Neural cell (in vitro differentiated cells): ENCODE measurements at regions not wholly inside any gene's neighbourhood (a gene's known extent, or its start where the extent isn't known, plus 50 kb on each side); places are given as distances from the start of the nearest gene placed in this dataset.

ENCODE experiments used
- H2AFZ ChIP-seq: fragments of 200-600, 300-800 bp; sonication (generic), shearing (Covaris generic); 2 replicates; pipeline ENCODE4 v1.6.0; 2014; ENCODE audit warnings: low read depth, mild to moderate bottlenecking, antibody characterized with exemption, low read length, moderate library complexity
- H3F3A ChIP-seq: fragments of 200-600 bp; shearing (Covaris generic); 2 replicates; pipeline ENCODE4 v1.6.1; 2016; ENCODE audit warnings: mild to moderate bottlenecking, moderate library complexity, mixed read lengths, antibody characterized with exemption, low read length; ENCODE audit not compliant: insufficient read depth, poor library complexity, severe bottlenecking
- H3K27ac ChIP-seq: fragments of 200-600, 300-800 bp; sonication (generic), shearing (Covaris generic); 2 replicates; pipeline ENCODE4 v1.5.1; 2014; ENCODE audit warnings: mild to moderate bottlenecking, low read length, moderate library complexity
- H3K27me3 ChIP-seq: fragments of 300-800, 200-600 bp; sonication (generic), shearing (Covaris generic); 2 replicates; pipeline ENCODE4 v1.6.0; 2014; ENCODE audit warnings: mild to moderate bottlenecking, low read depth, low read length, moderate library complexity; ENCODE audit not compliant: insufficient read depth
- H3K36me3 ChIP-seq: fragments of 300-800, 200-600 bp; sonication (generic), shearing (Covaris generic); 2 replicates; pipeline ENCODE4 v1.5.1; 2014; ENCODE audit warnings: mild to moderate bottlenecking, antibody characterized with exemption, low read length, moderate library complexity; ENCODE audit not compliant: insufficient read depth
- H3K4me2 ChIP-seq: fragments of 300-800, 200-600 bp; sonication (generic), shearing (Covaris generic); 2 replicates; pipeline ENCODE4 v1.6.0; 2014; ENCODE audit warnings: mild to moderate bottlenecking, low read length
- H3K4me3 ChIP-seq: fragments of 300-800, 200-600 bp; sonication (generic), shearing (Covaris generic); 2 replicates; pipeline ENCODE4 v1.5.1; 2014; ENCODE audit warnings: mild to moderate bottlenecking, low read length, moderate library complexity
- H3K79me2 ChIP-seq: fragments of 200-600 bp; shearing (Covaris generic); replicated peaks from 2 replicates; pipeline ENCODE4 v1.6.0; 2014; ENCODE audit warnings: mild to moderate bottlenecking, low read length, moderate library complexity; ENCODE audit not compliant: insufficient read depth
- H3K9ac ChIP-seq: fragments of 300-800, 200-600 bp; sonication (generic), shearing (Covaris generic); 2 replicates; pipeline ENCODE4 v1.6.1; 2016; ENCODE audit warnings: mild to moderate bottlenecking, low read length, mixed read lengths
- H3K9me2 ChIP-seq: fragments of 200-600 bp; shearing (Covaris generic); 2 replicates; pipeline ENCODE4 v1.6.1; 2016; ENCODE audit warnings: mild to moderate bottlenecking, low read length, mixed read lengths; ENCODE audit not compliant: insufficient read depth
- H3K9me3 ChIP-seq: fragments of 200-600, 300-800 bp; sonication (generic), shearing (Covaris generic); 2 replicates; pipeline ENCODE4 v1.6.1; 2016; ENCODE audit warnings: mild to moderate bottlenecking, mixed run types, low read length, moderate library complexity, mixed read lengths
- H4K20me1 ChIP-seq: fragments of 200-600 bp; shearing (Covaris generic); 2 replicates; pipeline ENCODE4 v1.6.1; 2016; ENCODE audit warnings: mild to moderate bottlenecking, mixed run types; ENCODE audit not compliant: insufficient read depth
- EP300 ChIP-seq: fragments of 450-650 bp; conservative IDR thresholded peaks from 2 replicates; pipeline ENCODE4 v1.6.1; 2014; ENCODE audit warnings: antibody characterized with exemption, mild to moderate bottlenecking, moderate library complexity; ENCODE audit not compliant: poor library complexity, severe bottlenecking
- EZH2 ChIP-seq: fragments of 200-600, 300-800 bp; shearing (Covaris generic), sonication (generic); IDR thresholded peaks from 2 replicates; pipeline ENCODE4 v1.6.1; 2014; ENCODE audit warnings: antibody characterized with exemption, low read length, borderline replicate concordance, mild to moderate bottlenecking; ENCODE audit not compliant: insufficient read depth, poor library complexity, severe bottlenecking
- MXI1 ChIP-seq: fragments of 450-650 bp; conservative IDR thresholded peaks from 2 replicates; pipeline ENCODE4 v1.6.1; 2014; ENCODE audit warnings: antibody characterized with exemption, mild to moderate bottlenecking; ENCODE audit not compliant: poor library complexity, severe bottlenecking
- POLR2AphosphoS5 ChIP-seq: IDR thresholded peaks from 2 replicates; pipeline ENCODE4 v1.6.1; 2012
- RAD21 ChIP-seq: fragments of 450-650 bp; conservative IDR thresholded peaks from 2 replicates; pipeline ENCODE4 v1.6.1; 2014; ENCODE audit warnings: antibody characterized with exemption, mild to moderate bottlenecking, moderate library complexity
- SMC3 ChIP-seq: fragments of 450-650 bp; conservative IDR thresholded peaks from 2 replicates; pipeline ENCODE4 v1.6.1; 2014; ENCODE audit warnings: antibody characterized with exemption, mild to moderate bottlenecking, moderate library complexity; ENCODE audit not compliant: poor library complexity
- TAF1 ChIP-seq: IDR thresholded peaks from 2 replicates; pipeline ENCODE4 v1.6.1; 2012; ENCODE audit warnings: low read depth
- TF ChIP-seq, protein P1 (sequence below): fragments of 450-650 bp; IDR thresholded peaks from 2 replicates; pipeline ENCODE4 v1.5.1; 2014; ENCODE audit warnings: antibody characterized with exemption, mild to moderate bottlenecking, moderate library complexity; ENCODE audit not compliant: poor library complexity, severe bottlenecking
- TF ChIP-seq, protein P2 (sequence below): IDR thresholded peaks from 2 replicates; pipeline ENCODE4 v1.6.1; 2012; ENCODE audit warnings: borderline replicate concordance

DNA sequence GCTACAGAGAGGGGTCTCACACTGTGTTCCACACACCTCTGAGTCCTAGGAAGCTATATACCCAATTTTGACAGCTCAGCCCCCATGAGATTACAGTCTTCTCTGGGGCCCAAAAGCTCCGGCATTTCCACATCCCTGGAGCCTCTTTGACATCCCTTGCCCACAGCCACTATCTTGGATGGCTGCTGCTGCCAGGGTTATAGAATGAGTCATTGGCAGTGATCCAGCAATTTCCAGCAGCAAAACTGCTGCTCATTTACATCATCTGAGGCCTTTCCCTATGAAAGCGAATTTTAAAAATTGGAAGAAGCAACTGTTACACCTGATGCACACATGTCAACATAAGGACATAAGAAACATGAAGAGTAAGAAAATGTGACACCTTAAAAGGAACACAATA, 590.7 kb downstream of the MEI4 start:
- no peaks in the 10 kb centered on the region for H3F3A ChIP-seq
- H3K27me3 ChIP-seq, result no peaks in the 10 kb centered on the region
- H2AFZ ChIP-seq, result no peak overlapping the region
- H3K4me2 ChIP-seq, result no peak overlapping the region
- no peaks in the 10 kb centered on the region for H3K36me3 ChIP-seq
- H3K9me2 ChIP-seq, result no peaks in the 10 kb centered on the region
- no peaks in the 10 kb centered on the region for H3K9me3 ChIP-seq
- no peaks in the 10 kb centered on the region for H4K20me1 ChIP-seq
- H3K27ac ChIP-seq, result no peak overlapping the region
- no peak overlapping the region for H3K9ac ChIP-seq
- TF ChIP-seq, protein P1, sequence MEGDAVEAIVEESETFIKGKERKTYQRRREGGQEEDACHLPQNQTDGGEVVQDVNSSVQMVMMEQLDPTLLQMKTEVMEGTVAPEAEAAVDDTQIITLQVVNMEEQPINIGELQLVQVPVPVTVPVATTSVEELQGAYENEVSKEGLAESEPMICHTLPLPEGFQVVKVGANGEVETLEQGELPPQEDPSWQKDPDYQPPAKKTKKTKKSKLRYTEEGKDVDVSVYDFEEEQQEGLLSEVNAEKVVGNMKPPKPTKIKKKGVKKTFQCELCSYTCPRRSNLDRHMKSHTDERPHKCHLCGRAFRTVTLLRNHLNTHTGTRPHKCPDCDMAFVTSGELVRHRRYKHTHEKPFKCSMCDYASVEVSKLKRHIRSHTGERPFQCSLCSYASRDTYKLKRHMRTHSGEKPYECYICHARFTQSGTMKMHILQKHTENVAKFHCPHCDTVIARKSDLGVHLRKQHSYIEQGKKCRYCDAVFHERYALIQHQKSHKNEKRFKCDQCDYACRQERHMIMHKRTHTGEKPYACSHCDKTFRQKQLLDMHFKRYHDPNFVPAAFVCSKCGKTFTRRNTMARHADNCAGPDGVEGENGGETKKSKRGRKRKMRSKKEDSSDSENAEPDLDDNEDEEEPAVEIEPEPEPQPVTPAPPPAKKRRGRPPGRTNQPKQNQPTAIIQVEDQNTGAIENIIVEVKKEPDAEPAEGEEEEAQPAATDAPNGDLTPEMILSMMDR, result no peak
- no peak for TF ChIP-seq TAF1
- TF ChIP-seq EP300, result no peak
- TF ChIP-seq, protein P2, sequence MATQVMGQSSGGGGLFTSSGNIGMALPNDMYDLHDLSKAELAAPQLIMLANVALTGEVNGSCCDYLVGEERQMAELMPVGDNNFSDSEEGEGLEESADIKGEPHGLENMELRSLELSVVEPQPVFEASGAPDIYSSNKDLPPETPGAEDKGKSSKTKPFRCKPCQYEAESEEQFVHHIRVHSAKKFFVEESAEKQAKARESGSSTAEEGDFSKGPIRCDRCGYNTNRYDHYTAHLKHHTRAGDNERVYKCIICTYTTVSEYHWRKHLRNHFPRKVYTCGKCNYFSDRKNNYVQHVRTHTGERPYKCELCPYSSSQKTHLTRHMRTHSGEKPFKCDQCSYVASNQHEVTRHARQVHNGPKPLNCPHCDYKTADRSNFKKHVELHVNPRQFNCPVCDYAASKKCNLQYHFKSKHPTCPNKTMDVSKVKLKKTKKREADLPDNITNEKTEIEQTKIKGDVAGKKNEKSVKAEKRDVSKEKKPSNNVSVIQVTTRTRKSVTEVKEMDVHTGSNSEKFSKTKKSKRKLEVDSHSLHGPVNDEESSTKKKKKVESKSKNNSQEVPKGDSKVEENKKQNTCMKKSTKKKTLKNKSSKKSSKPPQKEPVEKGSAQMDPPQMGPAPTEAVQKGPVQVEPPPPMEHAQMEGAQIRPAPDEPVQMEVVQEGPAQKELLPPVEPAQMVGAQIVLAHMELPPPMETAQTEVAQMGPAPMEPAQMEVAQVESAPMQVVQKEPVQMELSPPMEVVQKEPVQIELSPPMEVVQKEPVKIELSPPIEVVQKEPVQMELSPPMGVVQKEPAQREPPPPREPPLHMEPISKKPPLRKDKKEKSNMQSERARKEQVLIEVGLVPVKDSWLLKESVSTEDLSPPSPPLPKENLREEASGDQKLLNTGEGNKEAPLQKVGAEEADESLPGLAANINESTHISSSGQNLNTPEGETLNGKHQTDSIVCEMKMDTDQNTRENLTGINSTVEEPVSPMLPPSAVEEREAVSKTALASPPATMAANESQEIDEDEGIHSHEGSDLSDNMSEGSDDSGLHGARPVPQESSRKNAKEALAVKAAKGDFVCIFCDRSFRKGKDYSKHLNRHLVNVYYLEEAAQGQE, result no peak
- no peak for TF ChIP-seq SMC3
- no peak for TF ChIP-seq EZH2
- no peak for TF ChIP-seq POLR2AphosphoS5
- no peak for TF ChIP-seq RAD21
- TF ChIP-seq MXI1, result no peak
- no peaks in the 10 kb centered on the region for H3K79me2 ChIP-seq
- no peak overlapping the region for H3K4me3 ChIP-seq

DNA sequence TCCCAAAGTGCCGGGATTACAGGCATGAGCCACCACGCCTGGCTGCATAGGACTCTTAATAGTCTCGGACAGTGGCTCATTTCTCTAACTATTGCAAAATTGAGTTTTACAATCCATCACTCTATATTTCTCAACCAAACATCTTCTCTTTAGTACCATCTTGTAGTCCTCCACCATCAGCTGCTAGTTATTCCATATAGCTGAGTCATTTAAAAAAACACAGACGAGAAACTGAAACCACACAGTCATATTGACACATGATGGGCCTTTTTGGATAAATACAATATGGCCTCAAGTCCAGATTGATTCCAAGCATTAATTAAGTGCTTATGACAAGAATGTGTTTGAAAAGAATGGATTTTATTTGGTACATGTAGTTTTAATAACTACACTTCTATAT, 599.1 kb downstream of the MEI4 start:
- Histone ChIP-seq H3K4me2 (no peak overlapping the region), H3K27ac (no peak overlapping the region), H3K27me3 (no peaks in the 10 kb centered on the region), H3K4me3 (no peak overlapping the region), H3K36me3 (no peaks in the 10 kb centered on the region), H3K9me3 (no peaks in the 10 kb centered on the region), H3K79me2 (no peaks in the 10 kb centered on the region), H4K20me1 (no peaks in the 10 kb centered on the region), H3F3A (no peaks in the 10 kb centered on the region), H2AFZ (no peak overlapping the region), H3K9ac (no peak overlapping the region), H3K9me2 (no peaks in the 10 kb centered on the region)
- TF ChIP-seq EZH2 (no peak), POLR2AphosphoS5 (no peak), TAF1 (no peak), SMC3 (no peak), MXI1 (no peak), EP300 (no peak), RAD21 (no peak)
- TF ChIP-seq, protein P1, result no peak
- TF ChIP-seq, protein P2, result no peak
